H1 (cell line): ENCODE measurements at regions not wholly inside any gene's neighbourhood (a gene's known extent, or its start where the extent isn't known, plus 50 kb on each side); places are given as distances from the start of the nearest gene placed in this dataset.

Source experiments
- CTCF ChIA-PET: fragments of 300-600 bp; sonication (Branson Sonifier 250); formaldehyde crosslinking; loops from one replicate; lab custom pipeline; 2021; ENCODE audit not compliant: partially characterized antibody; lab: Charles Lee
- POLR2A ChIA-PET: fragments of 300-600 bp; sonication (Branson Sonifier 250); formaldehyde crosslinking; loops from one replicate; lab custom pipeline; 2021; ENCODE audit warnings: inconsistent platforms; ENCODE audit not compliant: partially characterized antibody; lab: Charles Lee
- DNase-seq, 2 experiments: peaks; one replicate each; pipeline versions ENCODE4 v3.0.0 to v3.0.0-alpha.2; 2010 to 2022; ENCODE audit warnings: low spot score in 2 of 2, low read depth in 1 of 2, mixed read lengths in 1 of 2
- FAIRE-seq: peaks from 2 replicates; lab custom pipeline; 2011; peaks lifted over from hg19 to GRCh38; lab: Jason Lieb, UNC
- H2AFZ ChIP-seq: 2 replicates; pipeline ENCODE4 v1.8.1; 2012; ENCODE audit warnings: low read length, inconsistent platforms
- H2AK5ac ChIP-seq: 2 replicates; pipeline ENCODE4 v1.6.1; 2013; ENCODE audit warnings: low read depth, low read length
- H2BK120ac ChIP-seq: replicated peaks from 2 replicates; pipeline ENCODE3; 2013; ENCODE audit warnings: low read depth, low read length, inconsistent platforms
- H2BK12ac ChIP-seq: 2 replicates; pipeline ENCODE4 v1.6.1; 2013; ENCODE audit warnings: low read depth, low read length
- H2BK15ac ChIP-seq: 2 replicates; pipeline ENCODE4 v1.6.1; 2013; ENCODE audit warnings: low read length
- H2BK20ac ChIP-seq: 2 replicates; pipeline ENCODE4 v1.6.1; 2013; ENCODE audit warnings: low read length
- H2BK5ac ChIP-seq: 2 replicates; pipeline ENCODE4 v1.6.1; 2013; ENCODE audit warnings: low read depth, low read length
- H3K14ac ChIP-seq: 2 replicates; pipeline ENCODE4 v1.6.1; 2013; ENCODE audit warnings: inconsistent platforms; ENCODE audit not compliant: insufficient read length
- H3K18ac ChIP-seq: 2 replicates; pipeline ENCODE4 v1.6.1; 2013; ENCODE audit warnings: low read length; ENCODE audit errors: extremely low read depth
- H3K23ac ChIP-seq: 2 replicates; pipeline ENCODE4 v1.6.1; 2013; ENCODE audit warnings: inconsistent platforms; ENCODE audit not compliant: insufficient read length
- H3K23me2 ChIP-seq: 2 replicates; pipeline ENCODE4 v1.6.1; 2013; ENCODE audit warnings: low read depth, low read length
- H3K27ac ChIP-seq: 2 replicates; pipeline ENCODE4 v1.6.1; 2011; ENCODE audit warnings: low read depth, low read length, inconsistent platforms
- H3K27me3 ChIP-seq, 4 experiments: replicated peaks in 1 of 4; 1 replicate in 1 of 4; 2 replicates in 3 of 4; pipeline versions ENCODE4 v1.6.1 to v1.8.1; 2011 to 2013; ENCODE audit warnings: low read length in 3 of 4, mild to moderate bottlenecking in 3 of 4, inconsistent platforms in 2 of 4, mixed read lengths in 2 of 4, moderate library complexity in 1 of 4; ENCODE audit not compliant: control insufficient read depth in 3 of 4, insufficient read depth in 3 of 4; ENCODE audit errors: extremely low read depth in 1 of 4
- H3K36me3 ChIP-seq, 4 experiments: 2 replicates each; pipeline versions ENCODE4 v1.6.1 to v1.8.1; 2011 to 2013; ENCODE audit warnings: mild to moderate bottlenecking in 4 of 4, low read length in 3 of 4, moderate library complexity in 2 of 4, control low read depth in 1 of 4, inconsistent platforms in 1 of 4; ENCODE audit not compliant: insufficient read depth in 4 of 4, control insufficient read depth in 2 of 4
- H3K4ac ChIP-seq: replicated peaks from 2 replicates; pipeline ENCODE3; 2013; ENCODE audit warnings: low read length, low read depth, mixed read lengths, inconsistent platforms; ENCODE audit not compliant: insufficient read length
- H3K4me1 ChIP-seq, 4 experiments: replicated peaks in 1 of 4; 1 replicate in 1 of 4; 2 replicates in 3 of 4; pipeline versions ENCODE4 v1.6.1 to v1.8.1; 2011 to 2013; ENCODE audit warnings: low read length in 3 of 4, inconsistent platforms in 2 of 4, mixed read lengths in 1 of 4; ENCODE audit not compliant: insufficient read depth in 4 of 4, control insufficient read depth in 3 of 4
- H3K4me2 ChIP-seq, 2 experiments: 2 replicates each; pipeline versions ENCODE4 v1.6.1 to v1.8.1; 2011 to 2013; ENCODE audit warnings: low read depth in 2 of 2, low read length in 2 of 2, control low read depth in 1 of 2, inconsistent platforms in 1 of 2, mild to moderate bottlenecking in 1 of 2; ENCODE audit not compliant: insufficient read depth in 1 of 2
- H3K4me3 ChIP-seq, 4 experiments: fragments of 200-600, 300-600 bp in 1 of 4; sonication (generic), shearing (Covaris generic), sonication (Bioruptor Twin) in 1 of 4; 2 replicates each; pipeline versions ENCODE4 v1.5.1 to v1.8.1; 2011 to 2016; ENCODE audit warnings: low read length in 4 of 4, low read depth in 3 of 4, control low read depth in 2 of 4, inconsistent platforms in 2 of 4, mild to moderate bottlenecking in 2 of 4, mixed read lengths in 1 of 4, moderate library complexity in 1 of 4; ENCODE audit not compliant: insufficient read depth in 2 of 4; ENCODE audit errors: extremely low read depth in 1 of 4
- H3K56ac ChIP-seq: replicated peaks from 2 replicates; pipeline ENCODE3; 2013; ENCODE audit warnings: low read depth, mild to moderate bottlenecking, mixed read lengths, low read length, inconsistent platforms; ENCODE audit not compliant: insufficient read length
- H3K79me1 ChIP-seq: 2 replicates; pipeline ENCODE4 v1.6.1; 2013; ENCODE audit warnings: low read depth, low read length, control low read depth
- H3K79me2 ChIP-seq, 2 experiments: 2 replicates each; pipeline versions ENCODE4 v1.6.1 to v1.8.1; 2012 to 2013; ENCODE audit warnings: low read length in 2 of 2, mild to moderate bottlenecking in 2 of 2, inconsistent platforms in 1 of 2; ENCODE audit not compliant: insufficient read depth in 2 of 2, control insufficient read depth in 1 of 2
- H3K9ac ChIP-seq, 4 experiments: replicated peaks in 1 of 4; 1 replicate in 1 of 4; 2 replicates in 3 of 4; pipeline versions ENCODE4 v1.6.1 to v1.8.1; 2011 to 2013; ENCODE audit warnings: low read depth in 3 of 4, low read length in 3 of 4, control low read depth in 2 of 4, mild to moderate bottlenecking in 2 of 4, moderate library complexity in 2 of 4, inconsistent platforms in 1 of 4; ENCODE audit errors: extremely low read depth in 1 of 4
- H3K9me3 ChIP-seq, 2 experiments: 2 replicates each; pipeline versions ENCODE4 v1.6.1 to v1.8.1; 2012 to 2013; ENCODE audit warnings: mild to moderate bottlenecking in 2 of 2, moderate library complexity in 2 of 2, control low read depth in 1 of 2, inconsistent platforms in 1 of 2, low read depth in 1 of 2, low read length in 1 of 2, mixed read lengths in 1 of 2; ENCODE audit not compliant: insufficient read depth in 2 of 2
- H4K20me1 ChIP-seq, 2 experiments: replicated peaks in 1 of 2; 2 replicates each; pipeline versions ENCODE3 to v1.8.1; 2011 to 2013; ENCODE audit warnings: inconsistent platforms in 2 of 2, low read length in 2 of 2, mild to moderate bottlenecking in 1 of 2; ENCODE audit not compliant: insufficient read depth in 2 of 2, control insufficient read depth in 1 of 2
- H4K5ac ChIP-seq: 2 replicates; pipeline ENCODE4 v1.6.1; 2013; ENCODE audit warnings: low read length, low read depth, mixed read lengths, inconsistent platforms; ENCODE audit not compliant: insufficient read length
- H4K8ac ChIP-seq: 2 replicates; pipeline ENCODE4 v1.8.0; 2013; ENCODE audit warnings: mild to moderate bottlenecking, moderate library complexity, low read length, inconsistent platforms; ENCODE audit not compliant: insufficient read depth; ENCODE audit errors: extremely low read depth
- H4K91ac ChIP-seq: replicated peaks from 2 replicates; pipeline ENCODE3; 2013; ENCODE audit warnings: low read length, mixed read lengths, inconsistent platforms; ENCODE audit not compliant: insufficient read length
- CEBPB ChIP-seq: IDR thresholded peaks from 2 replicates; pipeline ENCODE4 v1.6.1; 2012; ENCODE audit warnings: low read depth, low read length
- CHD1 ChIP-seq: IDR thresholded peaks from 2 replicates; pipeline ENCODE4 v1.6.1; 2012; ENCODE audit warnings: low read depth, low read length, improper control_type of control experiment
- NANOG ChIP-seq: IDR thresholded peaks from 2 replicates; pipeline ENCODE4 v1.6.1; 2011; ENCODE audit warnings: low read length, low read depth, mild to moderate bottlenecking, inconsistent platforms; ENCODE audit not compliant: insufficient read depth, poor library complexity, severe bottlenecking
- SP2 ChIP-seq: IDR thresholded peaks from 2 replicates; pipeline ENCODE4 v1.6.1; 2012; ENCODE audit warnings: mild to moderate bottlenecking, low read length, inconsistent platforms
- SP4 ChIP-seq: IDR thresholded peaks from 2 replicates; pipeline ENCODE4 v1.6.1; 2012; ENCODE audit warnings: low read length, inconsistent platforms
- WGBS, 2 experiments: shearing (Covaris generic) in 1 of 2; methylation state at CpG; one replicate each; pipeline versions ENCODE4 v1.1.6 to v1.1.7; 2013 to 2015; ENCODE audit warnings: low lambda C conversion rate in 2 of 2, mixed read lengths in 2 of 2, inconsistent platforms in 1 of 2, low coverage in 1 of 2, missing lambda C conversion rate in 1 of 2; ENCODE audit not compliant: insufficient replicate concordance in 2 of 2, insufficient coverage in 1 of 2, insufficient read length in 1 of 2; ENCODE audit errors: extremely low coverage in 1 of 2, missing lambda C conversion rate in 1 of 2; 5-methylcytosine and 5-hydroxymethylcytosine counted together

GRCh38 chr12:65715961-65716360 lies 108.3 kb upstream of the HMGA2 start:
- no peak overlapping the region for H2AFZ ChIP-seq
- no peak for DNase-seq
- no peak overlapping the region for H3K4ac ChIP-seq
- no peak overlapping the region for H2BK15ac ChIP-seq
- no peak overlapping the region for H3K9ac ChIP-seq
- H3K56ac ChIP-seq = no peak overlapping the region
- CTCF ChIA-PET = interaction anchor here (1.4 to 1.6 kb wide), 3 partner anchors 9 to 15 kb away, joined by 3 to 4 read pairs (median 4); no protein-coding TSS in a partner anchor
- no peaks in the 10 kb centered on the region for H3K36me3 ChIP-seq
- no peak overlapping the region for H3K23ac ChIP-seq
- H2BK120ac ChIP-seq = no peak overlapping the region
- H3K79me2 ChIP-seq = no peaks in the 10 kb centered on the region
- no peak overlapping the region for H4K91ac ChIP-seq
- POLR2A ChIA-PET = no interaction called here
- no peaks in the 10 kb centered on the region for H3K27me3 ChIP-seq
- H2BK20ac ChIP-seq = no peak overlapping the region
- 90% methylated on average over 5 of the region's 5 CpGs; no CpG with 5 or more reads in 1 of the 2 experiments for WGBS, 2 experiments
- H2BK12ac ChIP-seq = no peak overlapping the region
- no peaks in the 10 kb centered on the region for H3K9me3 ChIP-seq
- H3K4me1 ChIP-seq = peaks cover 0 to 4% (median 0%) of the 10 kb centered on the region in 4 experiments; a peak in 2 of 7 replicates
- no peak overlapping the region for H4K8ac ChIP-seq
- no peak overlapping the region for H3K4me2 ChIP-seq
- H3K14ac ChIP-seq = no peak overlapping the region
- no peaks in the 10 kb centered on the region for H4K20me1 ChIP-seq
- H4K5ac ChIP-seq = no peak overlapping the region
- H2BK5ac ChIP-seq = no peak overlapping the region
- no peaks in the 10 kb centered on the region for H3K23me2 ChIP-seq
- H3K79me1 ChIP-seq = no peaks in the 10 kb centered on the region
- H3K27ac ChIP-seq = no peak overlapping the region
- H2AK5ac ChIP-seq = no peak overlapping the region
- no peak overlapping the region for H3K18ac ChIP-seq
- no peak for FAIRE-seq
- no peak overlapping the region for H3K4me3 ChIP-seq
- TF ChIP-seq NANOG (no peak), SP2 (no peak), CEBPB (no peak), SP4 (no peak), CHD1 (no peak)
